GM12878 (cell line): ENCODE measurements at regions not wholly inside any gene's neighbourhood (a gene's known extent, or its start where the extent isn't known, plus 50 kb on each side); places are given as distances from the start of the nearest gene placed in this dataset.

Experiments used
- ATF3 ChIP-seq: IDR thresholded peaks from 2 replicates; pipeline ENCODE4 v1.6.1; 2011; ENCODE audit warnings: low read depth, mild to moderate bottlenecking, low read length, moderate library complexity, borderline replicate concordance; ENCODE audit errors: extremely low read depth
- CHD4 ChIP-seq: fragments of 200-600 bp; sonication (generic); IDR thresholded peaks from 2 replicates; pipeline ENCODE4 v1.6.1; 2016; ENCODE audit warnings: mild to moderate bottlenecking
- CTCF ChIP-seq, 3 experiments: IDR thresholded peaks in 2 of 3; conservative IDR thresholded peaks in 1 of 3; 2 replicates each; pipeline ENCODE4 v1.5.1; 2011; ENCODE audit warnings: low read depth in 3 of 3, low read length in 3 of 3, mild to moderate bottlenecking in 3 of 3, control low read depth in 2 of 3, moderate library complexity in 2 of 3, inconsistent platforms in 1 of 3, mixed read lengths in 1 of 3; ENCODE audit not compliant: control insufficient read depth in 2 of 3, insufficient read depth in 1 of 3; ENCODE audit errors: extremely low read depth in 1 of 3
- EZH2 ChIP-seq: IDR thresholded peaks from 2 replicates; pipeline ENCODE4 v1.6.1; 2012; ENCODE audit warnings: low read depth, mild to moderate bottlenecking, control low read depth, inconsistent platforms, low read length, borderline replicate concordance; ENCODE audit not compliant: control insufficient read depth
- GATAD2B ChIP-seq: fragments of 450-650 bp; conservative IDR thresholded peaks from 2 replicates; pipeline ENCODE4 v1.6.1; 2017; ENCODE audit warnings: low read depth, mild to moderate bottlenecking, moderate library complexity
- HDAC2 ChIP-seq: fragments of 200-600 bp; sonication (generic); IDR thresholded peaks from 2 replicates; pipeline ENCODE4 v1.6.1; 2017
- HDGF ChIP-seq: fragments of 450-650 bp; IDR thresholded peaks from 2 replicates; pipeline ENCODE4 v1.6.1; 2016; ENCODE audit warnings: antibody characterized with exemption
- MAX ChIP-seq: IDR thresholded peaks from 2 replicates; pipeline ENCODE4 v1.6.1; 2012; ENCODE audit warnings: low read depth, low read length, improper control_type of control experiment
- MLLT1 ChIP-seq: fragments of 450-650 bp; IDR thresholded peaks from 2 replicates; pipeline ENCODE4 v1.6.1; 2016; ENCODE audit warnings: mild to moderate bottlenecking
- POLR2A ChIP-seq: IDR thresholded peaks from 2 replicates; pipeline ENCODE4 v1.6.1; 2011; ENCODE audit warnings: low read depth, mild to moderate bottlenecking, low read length
- POLR2AphosphoS5 ChIP-seq: IDR thresholded peaks from 2 replicates; pipeline ENCODE4 v1.6.1; 2011; ENCODE audit warnings: mild to moderate bottlenecking, low read length, inconsistent platforms
- RAD21 ChIP-seq: IDR thresholded peaks from 2 replicates; pipeline ENCODE4 v1.6.1; 2011; ENCODE audit warnings: mild to moderate bottlenecking, low read depth, low read length, moderate library complexity; ENCODE audit not compliant: insufficient read depth
- SMAD5 ChIP-seq: IDR thresholded peaks from 2 replicates; pipeline ENCODE4 v1.6.1; 2016; ENCODE audit warnings: antibody characterized with exemption, low read depth
- YY1 ChIP-seq: IDR thresholded peaks from 2 replicates; pipeline ENCODE4 v1.6.1; 2011; ENCODE audit warnings: low read depth, mild to moderate bottlenecking, low read length

GRCh38 chr3:1576047-1576446 is 483.2 kb downstream of the CNTN6 start:
- no peak for TF ChIP-seq CTCF (IDR thresholded peaks at IDR 0.05 in 2 of 3, conservative IDR thresholded peaks at IDR 0.05 in 1 of 3; ENCODE audit: control insufficient read depth in 2 of 3, extremely low read depth in 1 of 3, insufficient read depth in 1 of 3, low read depth in 3 of 3, low read length in 3 of 3)
- no peak for TF ChIP-seq HDAC2
- no peak for TF ChIP-seq POLR2AphosphoS5
- no peak for TF ChIP-seq POLR2A
- TF ChIP-seq SMAD5: no peak
- no peak for TF ChIP-seq MLLT1
- TF ChIP-seq EZH2: no peak
- TF ChIP-seq RAD21: no peak
- TF ChIP-seq ATF3: no peak
- no peak for TF ChIP-seq HDGF
- TF ChIP-seq MAX: no peak
- TF ChIP-seq YY1: no peak
- TF ChIP-seq GATAD2B: no peak
- no peak for TF ChIP-seq CHD4
